ENCODE measurements at regions not wholly inside any gene's neighbourhood (a gene's known extent, or its start where the extent isn't known, plus 50 kb on each side); places are given as distances from the start of the nearest gene placed in this dataset.
"Not testable (repeated sequence)": the region's sequence is repeated elsewhere in the genome, so short reads cannot be mapped to it uniquely, and the experiment has no call there.

DNA sequence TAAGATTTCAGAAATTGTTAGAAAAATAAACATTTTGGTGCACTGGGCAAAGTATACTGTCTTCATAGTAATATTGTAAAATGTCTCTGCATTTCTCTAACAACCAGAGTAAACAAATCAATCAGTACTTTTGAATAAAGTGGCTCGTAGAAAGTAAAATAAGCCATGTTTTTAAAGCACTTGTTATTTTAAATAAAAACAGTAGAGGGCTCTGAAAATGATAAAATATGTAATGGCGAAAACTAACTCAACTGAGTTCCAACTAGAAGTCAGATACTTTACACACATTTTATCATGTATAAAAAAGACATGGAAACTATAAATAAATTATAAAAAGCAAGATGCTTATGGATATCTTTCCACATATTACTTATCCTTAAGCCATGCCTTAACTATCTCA lies 1134.4 kb downstream of the PDHA2 start:
- no peak for DNase-seq (ENCODE audit: low spot score)

- DNase-seq (ENCODE audit: low spot score), result no peak
Measured at GRCh38 chr4:96983830-96984229, 1143.9 kb downstream of the PDHA2 start.

DNA sequence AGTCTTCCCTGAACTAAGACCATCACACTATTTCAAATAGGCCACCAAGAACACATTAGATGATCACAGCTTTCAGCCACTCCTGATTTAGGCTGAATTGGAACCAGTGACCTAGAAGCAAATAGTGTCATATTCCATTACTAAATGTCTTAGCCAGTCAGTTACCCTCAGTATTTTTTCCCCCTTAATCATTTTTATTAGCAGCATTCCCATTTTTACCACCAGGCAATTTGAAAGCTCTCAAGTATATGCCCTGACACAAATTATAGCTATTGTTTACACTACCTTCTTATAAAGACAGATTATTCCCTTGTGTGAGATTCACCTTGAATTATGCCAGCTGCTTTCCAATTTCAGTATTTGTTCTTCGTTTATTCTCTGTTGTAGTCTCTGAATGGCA lies 1146.9 kb downstream of the PDHA2 start:
- no peak for DNase-seq (ENCODE audit: low spot score)

GRCh38 chr4:96991083-96991482 lies 1151.2 kb downstream of the PDHA2 start:
- DNase-seq (ENCODE audit: low spot score), result no peak

- DNase-seq (ENCODE audit: low spot score), result no peak
Measured at GRCh38 chr4:96992443-96992842, 1150.8 kb downstream of the STPG2 start.

DNA sequence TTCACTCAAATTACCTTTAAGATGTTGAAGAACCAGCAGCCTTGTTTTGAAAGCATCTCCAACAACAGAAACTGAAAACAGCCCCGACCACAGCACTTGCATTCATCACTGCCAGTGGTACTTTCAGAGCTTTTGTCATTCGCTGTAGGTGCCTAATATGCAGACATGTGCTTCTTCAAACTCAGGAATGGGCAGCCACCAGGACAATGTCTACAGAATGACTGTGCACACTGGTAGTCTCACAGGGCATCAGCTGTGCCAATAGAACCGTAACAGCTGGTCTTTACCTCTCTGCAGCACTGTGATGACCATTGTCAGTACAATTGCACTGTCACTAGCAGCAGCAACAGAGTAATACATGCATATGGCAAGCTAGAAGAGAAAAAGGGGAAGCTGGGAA lies 1149.7 kb downstream of the STPG2 start:
- no peak for DNase-seq (ENCODE audit: low spot score)

- DNase-seq (ENCODE audit: low spot score), result no peak
Measured at GRCh38 chr4:97003715-97004114, 1139.6 kb downstream of the STPG2 start.

GRCh38 chr4:97013309-97013708 lies 1130.0 kb downstream of the STPG2 start:
- DNase-seq (ENCODE audit: low spot score), result no peak

DNA sequence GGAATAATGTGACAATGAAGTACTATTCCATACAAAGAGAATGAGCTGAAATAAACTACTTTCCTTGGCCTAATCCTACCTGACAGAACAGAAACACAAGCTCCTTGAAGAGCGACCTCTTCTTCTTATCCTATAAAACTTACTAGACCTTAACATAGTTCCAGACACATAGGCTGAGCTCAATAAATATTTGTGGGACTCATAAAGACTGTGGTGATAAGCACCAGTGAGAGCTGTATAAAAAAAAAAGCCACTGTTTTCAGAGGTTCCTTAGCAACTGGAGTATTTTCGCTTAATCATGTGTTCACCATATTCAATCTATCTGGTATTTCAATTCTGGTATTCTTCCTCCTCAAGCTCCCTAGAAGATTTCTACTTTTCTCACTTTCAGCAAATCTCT lies 1129.6 kb downstream of the STPG2 start:
- DNase-seq (ENCODE audit: low spot score), result no peak

- no peak for DNase-seq (ENCODE audit: low spot score)
Measured at GRCh38 chr4:97015301-97015700, 1128.0 kb downstream of the STPG2 start.

GRCh38 chr4:97016186-97016907 lies 1126.9 kb downstream of the STPG2 start:
- DNase-seq (ENCODE audit: low spot score), result peak; percentile 80

DNA sequence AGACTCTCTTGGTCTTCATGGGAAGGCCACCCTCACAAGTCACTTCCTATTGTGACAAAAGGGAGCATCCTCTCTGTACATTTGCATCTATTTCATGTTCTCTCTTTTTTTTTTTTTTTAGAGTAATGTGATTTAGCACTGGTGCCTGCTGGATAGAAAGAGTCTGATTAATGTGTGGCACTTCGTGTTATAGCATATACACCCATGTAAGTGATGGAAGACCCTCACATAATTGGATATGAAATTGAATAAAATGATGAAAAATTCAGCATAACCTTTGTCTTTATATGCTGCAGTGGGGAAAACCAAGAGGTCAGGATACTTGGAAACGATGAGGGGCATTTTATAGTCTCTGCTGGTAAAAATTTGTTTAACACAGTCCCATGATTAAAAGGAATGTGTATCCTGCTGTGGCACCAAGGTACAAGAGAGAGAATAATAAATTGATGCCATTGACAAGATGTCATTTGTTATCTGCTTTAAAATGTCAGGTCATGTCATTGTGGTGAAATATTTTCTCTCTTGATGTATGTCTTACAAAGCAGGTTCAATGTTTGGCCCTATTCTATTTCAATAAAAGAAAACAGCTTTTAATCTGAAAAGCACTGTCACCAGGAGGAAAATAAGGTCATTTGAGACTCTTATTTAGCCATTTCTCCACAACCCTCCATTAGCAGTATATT lies 1115.4 kb downstream of the STPG2 start:
- no peak for DNase-seq (ENCODE audit: low spot score)

DNA sequence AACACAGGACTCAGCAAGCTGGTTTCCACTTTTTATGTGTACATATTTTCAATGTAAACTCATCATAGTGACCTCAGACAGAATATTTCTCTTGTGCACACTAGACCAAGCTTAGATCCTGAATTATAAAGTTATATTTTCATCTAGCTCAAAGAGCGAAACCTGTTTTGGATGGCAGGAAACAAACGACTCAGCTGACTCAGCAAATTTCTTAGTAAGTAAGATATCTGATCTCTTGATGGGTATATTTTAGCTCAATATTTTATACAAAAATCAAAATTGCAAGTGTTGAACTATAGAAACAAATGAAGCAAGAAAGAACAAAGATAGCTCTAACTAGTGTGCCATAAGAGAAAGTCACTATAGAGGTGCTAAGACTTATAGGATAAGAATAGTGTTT lies 1114.5 kb downstream of the STPG2 start:
- DNase-seq (ENCODE audit: low spot score), result no peak

GRCh38 chr4:97037411-97038145 lies 1105.7 kb downstream of the STPG2 start:
- DNase-seq (ENCODE audit: low spot score), result not testable (repeated sequence)

- DNase-seq (ENCODE audit: low spot score), result no peak
Measured at GRCh38 chr4:97038146-97038516, 1105.1 kb downstream of the STPG2 start.

DNA sequence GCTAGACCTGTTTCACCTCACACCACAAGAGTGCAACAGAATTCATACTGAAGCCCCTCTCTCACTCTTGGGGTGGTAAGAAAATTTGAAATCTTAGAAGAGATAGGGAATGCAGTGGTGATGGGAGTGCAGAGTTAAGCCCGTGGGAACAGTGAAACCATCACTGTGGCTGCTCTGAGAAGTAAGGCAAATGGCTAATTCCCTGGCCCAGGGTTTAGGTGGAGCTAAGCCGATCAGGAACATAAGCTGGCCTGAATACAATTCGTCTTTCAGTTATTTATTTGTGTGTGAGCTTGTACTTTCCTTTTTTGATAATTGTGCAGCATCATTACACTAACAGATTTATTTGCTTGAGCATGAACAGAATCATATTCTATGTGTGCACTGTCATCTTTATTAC lies 1070.6 kb downstream of the STPG2 start:
- no peak for DNase-seq (ENCODE audit: low spot score)

GRCh38 chr4:97073194-97073593 lies 1070.1 kb downstream of the STPG2 start:
- DNase-seq (ENCODE audit: low spot score), result no peak

GRCh38 chr4:97074531-97074930 lies 1068.7 kb downstream of the STPG2 start:
- peak; percentile 89 for DNase-seq (ENCODE audit: low spot score)

GRCh38 chr4:97081951-97082350 lies 1061.3 kb downstream of the STPG2 start:
- peak; percentile 88 for DNase-seq (ENCODE audit: low spot score)

- not testable (repeated sequence) for DNase-seq (ENCODE audit: low spot score)
Measured at GRCh38 chr4:97097036-97097435, 1046.2 kb downstream of the STPG2 start.

DNA sequence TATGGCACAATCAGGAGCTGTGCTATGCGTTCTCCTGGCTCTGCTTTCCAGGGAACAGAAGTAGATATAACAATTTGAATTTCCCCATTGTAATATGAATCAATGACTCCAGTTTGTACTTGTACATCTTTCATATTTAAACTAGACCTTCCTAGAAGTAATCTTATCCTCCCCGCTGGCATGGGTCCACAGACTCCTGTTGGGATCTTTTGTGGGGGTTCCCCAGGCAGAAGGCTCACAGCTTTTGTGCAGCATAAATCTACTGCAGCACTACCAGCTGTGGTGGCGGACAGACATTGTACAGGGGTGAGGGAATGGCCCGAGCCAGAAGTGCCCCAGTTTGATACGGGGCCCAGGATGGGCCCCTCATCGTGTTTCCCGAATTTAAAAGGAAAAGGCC lies 1042.1 kb downstream of the STPG2 start:
- DNase-seq (ENCODE audit: low spot score), result not testable (repeated sequence)

GRCh38 chr4:97103252-97103651 lies 1040.0 kb downstream of the STPG2 start:
- no peak for DNase-seq (ENCODE audit: low spot score)

DNA sequence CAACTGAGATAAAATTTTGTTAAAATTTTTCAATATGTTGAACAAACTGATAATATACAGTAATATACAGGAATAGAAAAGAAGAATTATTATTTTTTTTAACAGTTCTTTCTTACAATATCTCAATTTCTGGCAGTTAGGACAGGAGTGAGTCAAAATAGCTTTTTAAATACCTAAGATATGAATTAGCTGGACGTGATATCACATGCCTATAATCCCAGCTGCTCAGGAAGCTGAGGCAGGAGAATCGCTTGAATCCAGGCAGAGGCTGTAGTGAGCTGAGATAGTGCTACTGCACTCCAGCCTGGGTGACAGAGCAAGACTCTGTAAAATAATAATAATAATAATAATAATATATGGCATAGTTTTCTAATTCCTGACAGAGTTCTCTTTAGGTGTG lies 1039.3 kb downstream of the STPG2 start:
- DNase-seq (ENCODE audit: low spot score), result no peak
